ENCODE measurements at regions not wholly inside any gene's neighbourhood (a gene's known extent, or its start where the extent isn't known, plus 50 kb on each side); places are given as distances from the start of the nearest gene placed in this dataset.

GRCh38 chr14:87443039-87443438 is 549.9 kb downstream of the GALC start:
- ChIA-PET CTCF (no interaction called here), POLR2A (ENCODE audit: unreplicated experiment) (no interaction called here)
- Histone ChIP-seq H2AK5ac (ENCODE audit: low read depth, low read length) (no peak overlapping the region), H3K9ac (ENCODE audit: low read depth, low read length) (no peak overlapping the region), H3K56ac (ENCODE audit: extremely low read depth, insufficient read depth, low read length) (no peak overlapping the region), H3K4ac (ENCODE audit: low read depth, low read length) (no peak overlapping the region), H3K79me1 (ENCODE audit: low read depth in 1 of 2, low read length in 2 of 2) (no peaks in the 10 kb centered on the region), H2BK20ac (ENCODE audit: low read depth, low read length) (no peak overlapping the region), H3K9me3 (ENCODE audit: control insufficient read depth, insufficient read depth, low read length) (no peaks in the 10 kb centered on the region), H3K36me3 (ENCODE audit: control insufficient read depth, insufficient read depth, low read length) (no peaks in the 10 kb centered on the region), H3K4me1 (ENCODE audit: control insufficient read depth, insufficient read depth, low read length) (no peaks in the 10 kb centered on the region), H2BK15ac (ENCODE audit: low read depth, low read length) (no peak overlapping the region), H3K23ac (ENCODE audit: low read depth, low read length) (no peak overlapping the region), H2BK120ac (ENCODE audit: low read depth, low read length) (no peak overlapping the region), H4K20me1 (ENCODE audit: insufficient read depth, low read length) (no peaks in the 10 kb centered on the region), H4K5ac (ENCODE audit: low read depth, low read length) (no peak overlapping the region), H2AK9ac (replicated peaks; ENCODE audit: low read depth, low read length, poor library complexity) (no peak overlapping the region), H3K27ac (ENCODE audit: insufficient read depth, low read length) (no peak overlapping the region), H3K4me2 (ENCODE audit: low read depth, low read length) (no peak overlapping the region), H3K27me3 (ENCODE audit: control insufficient read depth, insufficient read depth, low read length) (no peaks in the 10 kb centered on the region), H4K8ac (ENCODE audit: low read depth in 2 of 2, low read length in 2 of 2) (no peak overlapping the region), H4K91ac (ENCODE audit: insufficient read depth, low read depth, low read length) (no peak overlapping the region), H2BK5ac (ENCODE audit: low read depth, low read length, poor library complexity, severe bottlenecking) (no peak overlapping the region), H3K4me3 (ENCODE audit: insufficient read depth, low read depth, low read length) (no peak overlapping the region), H3K14ac (replicated peaks; ENCODE audit: low read depth, low read length) (no peak overlapping the region), H3K18ac (ENCODE audit: low read depth, low read length) (no peak overlapping the region), H3K9me1 (ENCODE audit: insufficient read depth, low read length) (no peaks in the 10 kb centered on the region), H2AFZ (replicated peaks; ENCODE audit: low read length, poor library complexity) (no peak overlapping the region)
- intact Hi-C loops (cut with micrococcal nuclease): no loop called here
- no TSS peak for BruUV-seq (replicated peaks)
- dilution Hi-C loops (cut with HindIII; ENCODE audit: low sequenced_read_pairs, unreplicated experiment): no loop called here
- no peak for ATAC-seq (ENCODE audit: low read depth)
- DNase-seq: no peak
- in situ Hi-C loops (cut with MboI; ENCODE audit: low sequenced_read_pairs): no loop called here
- no peak for TF ChIP-seq RCOR1 (IDR thresholded peaks at IDR 0.05; ENCODE audit: insufficient replicate concordance, low read length)
- TF ChIP-seq RFX5 (IDR thresholded peaks at IDR 0.05; ENCODE audit: low read depth, low read length): no peak
- no peak for TF ChIP-seq POLR2A (IDR thresholded peaks at IDR 0.05; ENCODE audit: low read depth, low read length)
- no peak for TF ChIP-seq MXI1 (IDR thresholded peaks at IDR 0.05; ENCODE audit: borderline replicate concordance, low read depth, low read length)
- TF ChIP-seq RAD21 (IDR thresholded peaks at IDR 0.05; ENCODE audit: low read length): no peak
- no peak for TF ChIP-seq CTCF (conservative IDR thresholded peaks at IDR 0.05; ENCODE audit: low read depth, low read length)
- TF ChIP-seq NFE2L2 (IDR thresholded peaks at IDR 0.05; ENCODE audit: low read depth, low read length): no peak
- TF ChIP-seq USF2 (IDR thresholded peaks at IDR 0.05; ENCODE audit: low read depth, low read length): no peak
- TF ChIP-seq CHD1 (IDR thresholded peaks at IDR 0.05; ENCODE audit: low read depth, low read length): no peak
- TF ChIP-seq CEBPB (IDR thresholded peaks at IDR 0.05; ENCODE audit: low read depth, low read length): no peak
- no peak for TF ChIP-seq SMC3 (IDR thresholded peaks at IDR 0.05; ENCODE audit: low read depth, low read length)
- no peak for TF ChIP-seq FOS (IDR thresholded peaks at IDR 0.05; ENCODE audit: low read depth, low read length)
- TF ChIP-seq MAZ (IDR thresholded peaks at IDR 0.05; ENCODE audit: borderline replicate concordance, low read depth, low read length): no peak
- 62 to 100% methylated on average over 1 of the region's 1 CpG for WGBS, 2 experiments (ENCODE audit: extremely low coverage in 2 of 2, insufficient read length in 1 of 2)

Data from IMR-90 (cell line).